ACC112 (cell line): ENCODE measurements at regions not wholly inside any gene's neighbourhood (a gene's known extent, or its start where the extent isn't known, plus 50 kb on each side); places are given as distances from the start of the nearest gene placed in this dataset.
A peak's percentile ranks its signal among the peaks of the same experiment; 100 is the strongest.

Experiments
- H2AFZ ChIP-seq: fragments of 200-600 bp; sonication (generic); one replicate; pipeline ENCODE4 v1.6.0; 2017; ENCODE audit warnings: antibody characterized with exemption, low read length; ENCODE audit not compliant: unreplicated experiment
- H3K27ac ChIP-seq: fragments of 200-600 bp; sonication (generic); 2 replicates; pipeline ENCODE4 v1.5.1; 2014; ENCODE audit warnings: low read depth, mild to moderate bottlenecking, antibody characterized with exemption, low read length, moderate library complexity
- H3K27me3 ChIP-seq: fragments of 200-600 bp; sonication (generic); 2 replicates; pipeline ENCODE4 v1.6.1; 2014; ENCODE audit warnings: mild to moderate bottlenecking, antibody characterized with exemption, low read length, moderate library complexity, mixed read lengths; ENCODE audit not compliant: insufficient read depth
- H3K36me3 ChIP-seq: fragments of 200-600 bp; sonication (generic); 2 replicates; pipeline ENCODE4 v1.6.1; 2016; ENCODE audit warnings: mild to moderate bottlenecking, antibody characterized with exemption, low read length, moderate library complexity, mixed read lengths; ENCODE audit not compliant: insufficient read depth
- H3K4me1 ChIP-seq: fragments of 200-600 bp; sonication (generic); one replicate; pipeline ENCODE4 v1.6.1; 2016; ENCODE audit warnings: low read length, mixed read lengths; ENCODE audit not compliant: insufficient read depth, unreplicated experiment, control insufficient read depth
- H3K4me3 ChIP-seq: fragments of 200-600 bp; sonication (generic); 2 replicates; pipeline ENCODE4 v1.5.1; 2014; ENCODE audit warnings: mild to moderate bottlenecking, low read depth, low read length
- H3K79me2 ChIP-seq: fragments of 200-600 bp; sonication (generic); one replicate; pipeline ENCODE4 v1.6.0; 2016; ENCODE audit warnings: low read length; ENCODE audit not compliant: control insufficient read depth, unreplicated experiment, insufficient read depth

DNA sequence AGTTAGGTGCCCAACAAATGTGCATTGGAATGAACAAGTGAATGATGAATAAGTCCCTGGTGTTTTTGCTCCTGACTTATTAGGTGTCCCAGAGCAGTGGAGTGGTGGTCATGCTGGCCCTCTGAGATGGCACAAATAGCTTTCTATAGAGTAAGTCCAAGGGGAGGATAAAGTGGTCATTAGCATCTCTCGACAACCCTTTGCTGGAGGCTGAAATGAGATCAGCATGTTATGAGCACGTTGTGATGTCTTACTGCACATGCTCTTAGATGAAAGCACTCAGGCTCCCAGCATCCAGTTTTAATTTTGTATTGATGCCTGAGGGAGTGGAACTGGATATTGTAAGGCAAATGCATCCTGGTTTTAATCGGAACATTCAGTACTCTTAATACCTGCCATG lies 326.2 kb downstream of the RFC3 start:
- Histone ChIP-seq H3K27ac (no peak overlapping the region), H2AFZ (no peak overlapping the region), H3K36me3 (no peaks in the 10 kb centered on the region), H3K4me1 (no peaks in the 10 kb centered on the region), H3K79me2 (no peaks in the 10 kb centered on the region), H3K4me3 (no peak overlapping the region), H3K27me3 (peaks cover 4% of the 10 kb centered on the region; the same call in 1 of the 2 replicates)

DNA sequence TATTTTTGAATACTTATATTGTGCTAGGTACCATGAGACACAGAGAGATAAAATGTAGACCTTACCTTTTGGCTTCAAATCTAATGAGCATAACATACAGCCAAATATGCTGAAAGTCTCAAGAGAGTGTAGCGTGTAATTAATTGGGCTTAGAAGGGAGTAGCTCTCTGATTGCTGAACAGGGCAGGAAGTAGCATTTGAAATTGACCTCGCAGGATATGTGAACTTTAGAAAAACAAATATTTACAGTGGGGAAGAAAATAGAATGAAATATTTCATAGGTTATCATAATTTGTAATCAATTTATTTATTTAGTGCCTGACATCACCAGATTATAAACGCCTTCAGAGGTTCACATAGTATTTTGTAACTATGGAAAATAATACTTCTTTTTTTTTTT lies 327.1 kb downstream of the RFC3 start:
- H3K4me3 ChIP-seq = no peak overlapping the region
- H3K4me1 ChIP-seq = no peaks in the 10 kb centered on the region
- no peak overlapping the region for H2AFZ ChIP-seq
- H3K36me3 ChIP-seq = no peaks in the 10 kb centered on the region
- H3K27ac ChIP-seq = no peak overlapping the region
- H3K27me3 ChIP-seq = 0 out of 2 replicates have a peak, but pooled peaks cover 4% of the 10 kb centered on the region
- no peaks in the 10 kb centered on the region for H3K79me2 ChIP-seq

- H2AFZ ChIP-seq = no peak overlapping the region
- no peaks in the 10 kb centered on the region for H3K36me3 ChIP-seq
- H3K27ac ChIP-seq = no peak overlapping the region
- no peaks in the 10 kb centered on the region for H3K79me2 ChIP-seq
- H3K4me1 ChIP-seq = no peaks in the 10 kb centered on the region
- no peaks in the 10 kb centered on the region for H3K27me3 ChIP-seq
- no peak overlapping the region for H3K4me3 ChIP-seq
These were observed 330.4 kb downstream of the RFC3 start for GRCh38 chr13:34148359-34148758.

- Histone ChIP-seq H3K36me3 (no peaks in the 10 kb centered on the region), H3K27ac (no peak overlapping the region), H3K79me2 (no peaks in the 10 kb centered on the region), H3K4me1 (peaks cover 11% of the 10 kb centered on the region), H3K27me3 (no peaks in the 10 kb centered on the region), H3K4me3 (no peak overlapping the region), H2AFZ (no peak overlapping the region)
These were observed 333.9 kb downstream of the RFC3 start for GRCh38 chr13:34151885-34152284.

- Histone ChIP-seq H3K27me3 (no peaks in the 10 kb centered on the region), H3K4me3 (no peak overlapping the region), H3K79me2 (no peaks in the 10 kb centered on the region), H3K27ac (no peak overlapping the region), H2AFZ (no peak overlapping the region), H3K4me1 (peaks cover 15% of the 10 kb centered on the region), H3K36me3 (no peaks in the 10 kb centered on the region)
These were observed 334.5 kb downstream of the RFC3 start for GRCh38 chr13:34152409-34152808.

GRCh38 chr13:34152996-34153395 lies 335.0 kb downstream of the RFC3 start:
- Histone ChIP-seq H3K4me3 (no peak overlapping the region), H2AFZ (no peak overlapping the region), H3K36me3 (no peaks in the 10 kb centered on the region), H3K27ac (no peak overlapping the region), H3K27me3 (no peaks in the 10 kb centered on the region), H3K4me1 (peaks cover 17% of the 10 kb centered on the region), H3K79me2 (no peaks in the 10 kb centered on the region)

- Histone ChIP-seq H3K79me2 (no peaks in the 10 kb centered on the region), H3K36me3 (no peaks in the 10 kb centered on the region), H2AFZ (no peak overlapping the region), H3K4me3 (no peak overlapping the region), H3K27me3 (no peaks in the 10 kb centered on the region), H3K27ac (no peak overlapping the region), H3K4me1 (peaks cover 17% of the 10 kb centered on the region)
These were observed 335.7 kb downstream of the RFC3 start for GRCh38 chr13:34153428-34154180.

DNA sequence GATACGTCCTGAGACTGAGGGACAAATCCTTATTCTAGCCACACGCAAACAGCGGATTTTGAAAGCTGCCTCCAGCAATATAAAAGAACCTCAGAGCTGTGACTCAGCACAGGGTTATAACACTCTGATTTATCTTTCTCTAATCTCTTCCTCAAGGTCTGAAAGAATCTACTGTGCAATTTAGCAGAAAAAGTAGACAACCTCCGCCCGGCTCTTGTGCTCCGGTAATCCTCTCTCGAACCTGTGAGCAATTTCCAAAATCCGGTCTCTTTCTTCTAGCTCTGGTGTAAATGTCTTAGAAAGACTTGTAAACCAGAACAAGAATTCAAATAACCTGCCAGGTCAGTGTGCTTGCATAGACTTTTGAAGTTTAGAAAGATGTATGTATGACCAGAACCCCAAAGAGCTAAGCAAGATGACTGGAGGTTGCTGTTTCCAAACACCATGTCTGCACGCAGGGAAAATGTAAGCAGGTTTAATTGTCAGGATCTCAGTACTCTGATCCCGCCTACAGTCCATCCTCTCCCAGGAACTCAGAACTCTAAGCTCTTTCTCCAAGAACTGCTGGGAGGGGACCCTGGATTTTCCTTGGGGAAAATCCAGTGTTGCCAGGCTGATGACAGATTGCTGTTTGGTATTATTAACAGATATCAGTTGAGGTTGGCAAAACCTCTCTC lies 338.1 kb downstream of the RFC3 start:
- Histone ChIP-seq H3K4me3 (no peak overlapping the region), H2AFZ (no peak overlapping the region), H3K27ac (0 out of 2 replicates have a peak overlapping the region, but pooled peaks have one; percentile 44)

GRCh38 chr13:34156841-34157365 lies 339.0 kb downstream of the RFC3 start:
- Histone ChIP-seq H3K4me1 (peaks cover 25% of the 10 kb centered on the region), H3K27me3 (no peaks in the 10 kb centered on the region), H3K36me3 (no peaks in the 10 kb centered on the region), H3K79me2 (no peaks in the 10 kb centered on the region), H3K4me3 (peak overlapping the region; percentile 35; the same call in 1 of the 2 replicates), H3K27ac (peak overlapping the region; percentile 44), H2AFZ (peak overlapping the region; percentile 19)

More for the DNA sequence above, 338.1 kb downstream of the RFC3 start:
- no peaks in the 10 kb centered on the region for H3K36me3 ChIP-seq
- H3K4me1 ChIP-seq = peaks cover 17% of the 10 kb centered on the region
- no peaks in the 10 kb centered on the region for H3K79me2 ChIP-seq
- no peaks in the 10 kb centered on the region for H3K27me3 ChIP-seq

GRCh38 chr13:34159946-34160345 lies 342.0 kb downstream of the RFC3 start:
- no peaks in the 10 kb centered on the region for H3K36me3 ChIP-seq
- H3K27ac ChIP-seq = no peak overlapping the region
- H3K4me1 ChIP-seq = peaks cover 38% of the 10 kb centered on the region
- H2AFZ ChIP-seq = no peak overlapping the region
- no peaks in the 10 kb centered on the region for H3K79me2 ChIP-seq
- no peak overlapping the region for H3K4me3 ChIP-seq
- no peaks in the 10 kb centered on the region for H3K27me3 ChIP-seq
